Smooth muscle cell (in vitro differentiated cells): ENCODE measurements at regions not wholly inside any gene's neighbourhood (a gene's known extent, or its start where the extent isn't known, plus 50 kb on each side); places are given as distances from the start of the nearest gene placed in this dataset.
A peak's percentile ranks its signal among the peaks of the same experiment; 100 is the strongest.

Experiments used
- DNase-seq: peaks from one replicate; lab custom pipeline; 2025; ENCODE audit not compliant: unreplicated experiment; lab: John Stamatoyannopoulos, UW
- H2AFZ ChIP-seq: fragments of 200-600 bp; sonication (generic); 2 replicates; pipeline ENCODE4 v1.6.0; 2016; ENCODE audit warnings: antibody characterized with exemption, low read depth, mild to moderate bottlenecking
- H3F3A ChIP-seq: fragments of 200-600 bp; sonication (generic); 2 replicates; pipeline ENCODE4 v1.6.0; 2017; ENCODE audit warnings: antibody characterized with exemption, low read depth
- H3K27ac ChIP-seq: fragments of 200-600 bp; sonication (generic); 2 replicates; pipeline ENCODE4 v1.5.1; 2016; ENCODE audit warnings: low read depth, mild to moderate bottlenecking
- H3K27me3 ChIP-seq: fragments of 200-600 bp; sonication (generic); 2 replicates; pipeline ENCODE4 v1.6.1; 2016; ENCODE audit warnings: low read depth, mild to moderate bottlenecking
- H3K36me3 ChIP-seq: fragments of 200-600 bp; sonication (generic); 2 replicates; pipeline ENCODE4 v1.5.1; 2016; ENCODE audit warnings: low read depth
- H3K4me1 ChIP-seq: fragments of 200-600 bp; sonication (generic); 2 replicates; pipeline ENCODE4 v1.5.1; 2016; ENCODE audit warnings: low read depth
- H3K4me2 ChIP-seq: fragments of 200-600 bp; sonication (generic); 2 replicates; pipeline ENCODE4 v1.6.0; 2016; ENCODE audit warnings: mild to moderate bottlenecking
- H3K4me3 ChIP-seq: fragments of 200-600 bp; sonication (generic); 2 replicates; pipeline ENCODE4 v1.5.1; 2016; ENCODE audit warnings: mild to moderate bottlenecking
- H3K79me2 ChIP-seq: fragments of 200-600 bp; sonication (generic); 2 replicates; pipeline ENCODE4 v1.6.0; 2016; ENCODE audit warnings: low read depth, mild to moderate bottlenecking
- H3K9ac ChIP-seq: fragments of 200-600 bp; sonication (generic); 2 replicates; pipeline ENCODE4 v1.6.0; 2016; ENCODE audit warnings: low read depth
- H3K9me3 ChIP-seq: fragments of 200-600 bp; sonication (generic); replicated peaks from 2 replicates; pipeline ENCODE4 v1.5.1; 2016; ENCODE audit warnings: low read depth
- H4K20me1 ChIP-seq: fragments of 200-600 bp; sonication (generic); 2 replicates; pipeline ENCODE4 v1.6.0; 2016; ENCODE audit warnings: low read depth
- WGBS: methylation state at CpG from one replicate; pipeline ENCODE4 v1.1.7; 2016; ENCODE audit warnings: low lambda C conversion rate; 5-methylcytosine and 5-hydroxymethylcytosine counted together
- TF ChIP-seq, protein P1 (sequence below): fragments of 200-600 bp; sonication (generic); IDR thresholded peaks from 2 replicates; pipeline ENCODE4 v1.5.1; 2017; ENCODE audit warnings: borderline replicate concordance, mild to moderate bottlenecking, antibody characterized with exemption; ENCODE audit not compliant: insufficient read depth, poor library complexity, severe bottlenecking

DNA sequence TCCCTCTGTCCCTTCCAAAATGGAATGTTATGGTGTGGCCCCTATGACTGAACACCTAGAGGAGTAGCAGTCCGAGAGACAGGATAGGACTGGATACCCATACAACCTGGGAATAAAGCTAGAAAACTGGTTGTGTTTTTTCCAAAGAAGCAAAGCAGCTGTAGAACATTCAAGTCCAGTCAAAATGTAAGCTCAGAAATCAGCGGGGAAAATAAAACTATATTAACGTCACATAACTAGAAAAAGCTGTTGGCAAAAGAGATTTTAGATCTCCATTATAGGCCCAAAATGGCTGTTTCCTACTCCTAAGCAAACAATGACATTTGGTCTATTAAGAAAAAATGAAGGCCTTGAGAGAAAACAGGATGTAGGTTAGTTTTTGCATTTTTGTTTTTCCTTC lies 177.7 kb downstream of the PTN start:
- H3K9me3 ChIP-seq, result no peaks in the 10 kb centered on the region
- H3K27me3 ChIP-seq, result no peaks in the 10 kb centered on the region
- H4K20me1 ChIP-seq, result no peaks in the 10 kb centered on the region
- WGBS, result 100% methylated on average over 3 of the region's 3 CpGs
- H3K4me1 ChIP-seq, result peaks cover 4% of the 10 kb centered on the region
- no peak overlapping the region for H3K9ac ChIP-seq
- TF ChIP-seq, protein P1, sequence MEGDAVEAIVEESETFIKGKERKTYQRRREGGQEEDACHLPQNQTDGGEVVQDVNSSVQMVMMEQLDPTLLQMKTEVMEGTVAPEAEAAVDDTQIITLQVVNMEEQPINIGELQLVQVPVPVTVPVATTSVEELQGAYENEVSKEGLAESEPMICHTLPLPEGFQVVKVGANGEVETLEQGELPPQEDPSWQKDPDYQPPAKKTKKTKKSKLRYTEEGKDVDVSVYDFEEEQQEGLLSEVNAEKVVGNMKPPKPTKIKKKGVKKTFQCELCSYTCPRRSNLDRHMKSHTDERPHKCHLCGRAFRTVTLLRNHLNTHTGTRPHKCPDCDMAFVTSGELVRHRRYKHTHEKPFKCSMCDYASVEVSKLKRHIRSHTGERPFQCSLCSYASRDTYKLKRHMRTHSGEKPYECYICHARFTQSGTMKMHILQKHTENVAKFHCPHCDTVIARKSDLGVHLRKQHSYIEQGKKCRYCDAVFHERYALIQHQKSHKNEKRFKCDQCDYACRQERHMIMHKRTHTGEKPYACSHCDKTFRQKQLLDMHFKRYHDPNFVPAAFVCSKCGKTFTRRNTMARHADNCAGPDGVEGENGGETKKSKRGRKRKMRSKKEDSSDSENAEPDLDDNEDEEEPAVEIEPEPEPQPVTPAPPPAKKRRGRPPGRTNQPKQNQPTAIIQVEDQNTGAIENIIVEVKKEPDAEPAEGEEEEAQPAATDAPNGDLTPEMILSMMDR, result no peak
- no peak overlapping the region for H3K4me3 ChIP-seq
- no peak overlapping the region for H3K4me2 ChIP-seq
- no peak for DNase-seq
- no peaks in the 10 kb centered on the region for H3K36me3 ChIP-seq
- H3F3A ChIP-seq, result no peaks in the 10 kb centered on the region
- no peak overlapping the region for H3K27ac ChIP-seq
- H3K79me2 ChIP-seq, result no peaks in the 10 kb centered on the region
- peak overlapping the region; percentile 26 for H2AFZ ChIP-seq

DNA sequence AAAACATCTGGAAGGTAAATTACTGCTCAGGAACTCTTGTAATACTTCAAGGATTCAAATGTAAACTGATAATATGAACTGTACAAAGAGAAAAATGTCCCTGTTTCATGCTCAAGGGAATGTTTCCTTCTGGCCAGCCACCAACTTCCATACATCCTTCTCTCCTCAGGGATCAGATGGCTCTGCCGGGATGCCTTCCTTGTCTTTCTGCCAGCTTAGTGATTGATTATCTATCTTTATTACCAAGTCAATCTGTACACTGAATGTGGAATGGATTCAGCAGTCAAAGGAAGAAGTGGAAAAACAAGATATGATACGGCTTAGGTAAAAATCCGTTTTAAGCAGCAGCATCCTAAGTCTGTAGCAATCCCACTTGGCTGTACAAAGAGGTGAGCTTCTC lies 178.3 kb downstream of the PTN start:
- DNase-seq, result no peak
- Histone ChIP-seq H3K4me2 (no peak overlapping the region), H3K4me1 (peaks cover 4% of the 10 kb centered on the region), H4K20me1 (no peaks in the 10 kb centered on the region), H3K36me3 (no peaks in the 10 kb centered on the region), H2AFZ (no peak overlapping the region), H3K9me3 (no peaks in the 10 kb centered on the region), H3K27ac (no peak overlapping the region), H3F3A (no peaks in the 10 kb centered on the region), H3K9ac (no peak overlapping the region), H3K27me3 (no peaks in the 10 kb centered on the region), H3K4me3 (no peak overlapping the region), H3K79me2 (no peaks in the 10 kb centered on the region)
- TF ChIP-seq, protein P1, result no peak
- 85% methylated on average over 3 of the region's 3 CpGs for WGBS

DNA sequence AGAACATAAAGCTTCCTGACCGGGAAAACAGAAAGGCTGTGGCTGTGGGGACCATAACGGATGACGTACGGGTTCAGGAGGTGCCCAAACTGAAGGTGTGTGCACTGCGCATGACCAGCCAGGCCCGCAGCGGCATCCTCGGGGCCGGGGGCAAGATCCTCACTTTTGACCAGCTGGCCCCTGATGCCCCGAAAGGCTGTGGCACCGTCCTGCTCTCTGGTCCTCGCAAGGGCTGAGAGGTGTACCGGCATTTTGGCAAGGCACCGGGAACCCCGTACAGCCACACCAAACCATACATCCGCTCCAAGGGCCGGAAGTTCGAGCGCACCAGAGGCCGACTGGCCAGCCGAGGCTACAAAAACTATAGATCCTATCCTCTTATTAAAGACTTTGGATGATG lies 179.3 kb downstream of the PTN start:
- Histone ChIP-seq H3K27me3 (no peaks in the 10 kb centered on the region), H3K4me3 (no peak overlapping the region), H3K9me3 (no peaks in the 10 kb centered on the region), H3F3A (no peaks in the 10 kb centered on the region), H3K9ac (no peak overlapping the region), H3K4me1 (no peaks in the 10 kb centered on the region), H3K79me2 (no peaks in the 10 kb centered on the region), H4K20me1 (no peaks in the 10 kb centered on the region), H3K4me2 (no peak overlapping the region), H3K36me3 (no peaks in the 10 kb centered on the region), H3K27ac (no peak overlapping the region), H2AFZ (no peak overlapping the region)
- TF ChIP-seq, protein P1, result no peak
- no peak for DNase-seq
- WGBS, result 98% methylated on average over 21 of the region's 21 CpGs

DNA sequence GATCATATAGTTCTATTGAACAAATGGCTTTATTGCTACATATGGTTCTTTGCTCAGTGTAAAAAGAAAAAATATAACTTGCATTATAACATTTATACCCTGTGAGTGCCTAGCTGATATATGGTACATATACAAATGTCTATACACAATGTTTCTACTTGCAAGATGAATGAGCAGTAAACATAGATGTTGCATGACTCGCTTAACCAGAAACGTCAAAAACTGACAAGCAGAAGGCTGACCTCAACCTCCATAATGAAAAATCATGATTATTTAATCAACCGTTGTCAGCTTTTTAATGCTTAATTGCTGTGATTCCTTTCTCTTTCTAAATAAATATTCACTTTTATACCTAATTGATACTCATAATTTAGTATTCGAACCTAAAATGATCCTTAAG lies 183.3 kb downstream of the PTN start:
- Histone ChIP-seq H3K27ac (no peak overlapping the region), H3K9me3 (no peaks in the 10 kb centered on the region), H3K4me2 (no peak overlapping the region), H3K9ac (no peak overlapping the region), H4K20me1 (no peaks in the 10 kb centered on the region), H3K36me3 (no peaks in the 10 kb centered on the region), H2AFZ (no peak overlapping the region), H3K4me1 (no peaks in the 10 kb centered on the region), H3K4me3 (no peak overlapping the region), H3F3A (no peaks in the 10 kb centered on the region), H3K79me2 (no peaks in the 10 kb centered on the region), H3K27me3 (no peaks in the 10 kb centered on the region)
- TF ChIP-seq, protein P1, result no peak
- DNase-seq, result no peak
- 68% methylated on average over 4 of the region's 4 CpGs for WGBS
